Progenitor cell of endocrine pancreas (in vitro differentiated cells): ENCODE measurements at regions not wholly inside any gene's neighbourhood (a gene's known extent, or its start where the extent isn't known, plus 50 kb on each side); places are given as distances from the start of the nearest gene placed in this dataset.

Experiments used
- DNase-seq: peaks from one replicate; pipeline ENCODE4 v3.0.0; 2021; ENCODE audit warnings: low spot score; ENCODE audit not compliant: unreplicated experiment
- H3K27ac Mint-ChIP-seq: 2 replicates; pipeline ENCODE4 v1.8.0; 2021; ENCODE audit warnings: mild to moderate bottlenecking, moderate library complexity, mixed read lengths
- H3K27me3 Mint-ChIP-seq: 2 replicates; pipeline ENCODE4 v1.8.0; 2021; ENCODE audit warnings: mixed read lengths
- H3K36me3 Mint-ChIP-seq: 2 replicates; pipeline ENCODE4 v1.8.0; 2022; ENCODE audit warnings: mixed read lengths; ENCODE audit not compliant: insufficient read depth
- H3K4me1 Mint-ChIP-seq: 2 replicates; pipeline ENCODE4 v1.8.0; 2021; ENCODE audit warnings: low read depth, mixed read lengths
- H3K4me3 Mint-ChIP-seq: 2 replicates; pipeline ENCODE4 v1.8.0; 2021; ENCODE audit warnings: low read depth, mild to moderate bottlenecking, moderate library complexity, mixed read lengths
- H3K9me3 Mint-ChIP-seq: 2 replicates; pipeline ENCODE4 v1.8.0; 2021; ENCODE audit warnings: low read depth, mixed read lengths
- CTCF ChIP-seq: fragments of 200-600 bp; sonication (generic); IDR thresholded peaks from one replicate; pipeline ENCODE4 v1.5.0; 2021; ENCODE audit warnings: antibody characterized with exemption, mild to moderate bottlenecking; ENCODE audit not compliant: unreplicated experiment

- Mint-ChIP-seq H3K4me1 (no peaks in the 10 kb centered on the region), H3K4me3 (no peak overlapping the region), H3K27me3 (no peaks in the 10 kb centered on the region), H3K9me3 (no peaks in the 10 kb centered on the region), H3K36me3 (no peaks in the 10 kb centered on the region), H3K27ac (no peak overlapping the region)
- no peak for DNase-seq
- TF ChIP-seq CTCF: no peak
These were observed 461.4 kb upstream of the NOX3 start for GRCh38 chr6:155916846-155917624.

GRCh38 chr6:155915651-155916050 lies 460.0 kb upstream of the NOX3 start:
- no peaks in the 10 kb centered on the region for H3K27me3 Mint-ChIP-seq
- H3K9me3 Mint-ChIP-seq: no peaks in the 10 kb centered on the region
- H3K4me3 Mint-ChIP-seq: no peak overlapping the region
- no peak overlapping the region for H3K27ac Mint-ChIP-seq
- no peak for TF ChIP-seq CTCF
- no peaks in the 10 kb centered on the region for H3K36me3 Mint-ChIP-seq
- no peaks in the 10 kb centered on the region for H3K4me1 Mint-ChIP-seq
- DNase-seq: no peak

- no peaks in the 10 kb centered on the region for H3K9me3 Mint-ChIP-seq
- no peak for DNase-seq
- no peak overlapping the region for H3K4me3 Mint-ChIP-seq
- no peaks in the 10 kb centered on the region for H3K27me3 Mint-ChIP-seq
- no peak overlapping the region for H3K27ac Mint-ChIP-seq
- peaks cover 1% of the 10 kb centered on the region for H3K4me1 Mint-ChIP-seq
- no peak for TF ChIP-seq CTCF
- H3K36me3 Mint-ChIP-seq: no peaks in the 10 kb centered on the region
These were observed 458.2 kb upstream of the NOX3 start for GRCh38 chr6:155913816-155914215.

- no peak overlapping the region for H3K27ac Mint-ChIP-seq
These were observed 454.1 kb upstream of the NOX3 start for GRCh38 chr6:155909710-155910109.

GRCh38 chr6:155895641-155896040 lies 440.0 kb upstream of the NOX3 start:
- DNase-seq: no peak
- Mint-ChIP-seq H3K27ac (no peak overlapping the region), H3K27me3 (no peaks in the 10 kb centered on the region), H3K4me1 (peaks cover 16% of the 10 kb centered on the region), H3K4me3 (no peak overlapping the region), H3K9me3 (peaks cover 5% of the 10 kb centered on the region), H3K36me3 (no peaks in the 10 kb centered on the region)
- TF ChIP-seq CTCF: no peak

More at GRCh38 chr6:155909710-155910109, 454.1 kb upstream of the NOX3 start:
- no peak for TF ChIP-seq CTCF
- Mint-ChIP-seq H3K9me3 (no peaks in the 10 kb centered on the region), H3K27me3 (no peaks in the 10 kb centered on the region), H3K36me3 (no peaks in the 10 kb centered on the region), H3K4me3 (no peak overlapping the region), H3K4me1 (peaks cover 3% of the 10 kb centered on the region)
- DNase-seq: no peak
